ENCODE measurements at regions not wholly inside any gene's neighbourhood (a gene's known extent, or its start where the extent isn't known, plus 50 kb on each side); places are given as distances from the start of the nearest gene placed in this dataset.

DNA sequence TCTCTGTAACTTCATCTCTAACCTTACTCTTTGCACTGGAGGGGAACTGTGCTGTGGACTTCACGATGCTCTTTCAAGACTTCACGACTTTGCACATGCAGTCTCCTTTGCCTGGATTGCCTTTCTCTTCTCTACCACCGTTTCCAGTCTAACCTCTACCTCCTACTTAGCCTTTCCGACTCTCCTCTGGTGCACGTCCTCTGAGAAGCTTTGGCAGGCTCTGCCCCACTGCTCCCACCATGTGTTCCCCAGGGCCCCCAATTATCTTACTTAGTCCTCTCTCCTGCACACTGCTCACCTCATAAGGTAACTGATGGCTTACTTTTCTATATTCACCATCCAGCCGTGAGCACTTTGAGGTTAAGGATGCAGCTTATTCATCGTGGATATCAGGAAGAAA lies 101.7 kb upstream of the GJB5 start (continued):
- TF ChIP-seq ZNF311 (tag by site-specific recombination; IDR thresholded peaks at IDR 0.05; ENCODE audit: borderline replicate concordance) (no peak), ZNF600 (tag by site-specific recombination; IDR thresholded peaks at IDR 0.05) (no peak), ZXDB (tag by site-specific recombination; IDR thresholded peaks at IDR 0.05) (no peak)

DNA sequence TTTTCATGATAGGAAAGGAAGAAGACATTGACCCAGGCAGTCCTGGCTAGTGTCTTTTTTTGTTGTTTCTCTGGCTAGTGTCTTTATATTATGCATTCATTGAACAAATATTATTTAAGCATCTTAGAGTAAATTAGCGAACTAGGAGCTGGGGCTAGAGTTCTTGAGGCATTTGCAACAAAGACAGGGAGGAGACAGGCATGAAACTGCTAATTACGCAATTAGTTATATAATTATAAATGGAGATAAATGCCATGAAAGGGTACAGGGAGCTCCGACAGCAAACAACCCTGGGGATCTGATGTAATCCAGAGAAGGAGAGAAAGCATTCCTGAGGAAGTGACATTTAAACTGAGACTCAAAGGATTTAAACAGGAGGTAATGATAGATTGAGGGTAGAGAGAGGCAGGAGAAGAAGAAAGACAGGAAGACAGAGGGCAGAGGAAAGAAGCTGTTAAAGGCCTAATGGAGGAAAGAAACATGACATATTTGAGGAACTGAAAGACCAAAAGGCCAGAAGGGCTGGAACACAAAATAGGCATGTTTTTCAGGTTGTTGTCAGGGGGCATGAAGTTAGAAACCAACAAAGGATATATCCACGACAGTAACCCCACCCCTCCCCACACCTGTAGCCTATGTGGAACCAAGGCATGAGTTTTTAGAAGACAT lies 99.5 kb upstream of the GJB5 start:
- TF ChIP-seq OVOL3 (tag by site-specific recombination; IDR thresholded peaks at IDR 0.05), result no peak
- TF ChIP-seq, protein P1, sequence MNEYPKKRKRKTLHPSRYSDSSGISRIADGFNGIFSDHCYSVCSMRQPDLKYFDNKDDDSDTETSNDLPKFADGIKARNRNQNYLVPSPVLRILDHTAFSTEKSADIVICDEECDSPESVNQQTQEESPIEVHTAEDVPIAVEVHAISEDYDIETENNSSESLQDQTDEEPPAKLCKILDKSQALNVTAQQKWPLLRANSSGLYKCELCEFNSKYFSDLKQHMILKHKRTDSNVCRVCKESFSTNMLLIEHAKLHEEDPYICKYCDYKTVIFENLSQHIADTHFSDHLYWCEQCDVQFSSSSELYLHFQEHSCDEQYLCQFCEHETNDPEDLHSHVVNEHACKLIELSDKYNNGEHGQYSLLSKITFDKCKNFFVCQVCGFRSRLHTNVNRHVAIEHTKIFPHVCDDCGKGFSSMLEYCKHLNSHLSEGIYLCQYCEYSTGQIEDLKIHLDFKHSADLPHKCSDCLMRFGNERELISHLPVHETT (tag by site-specific recombination; IDR thresholded peaks at IDR 0.05), result no peak
- TF ChIP-seq, protein P2, sequence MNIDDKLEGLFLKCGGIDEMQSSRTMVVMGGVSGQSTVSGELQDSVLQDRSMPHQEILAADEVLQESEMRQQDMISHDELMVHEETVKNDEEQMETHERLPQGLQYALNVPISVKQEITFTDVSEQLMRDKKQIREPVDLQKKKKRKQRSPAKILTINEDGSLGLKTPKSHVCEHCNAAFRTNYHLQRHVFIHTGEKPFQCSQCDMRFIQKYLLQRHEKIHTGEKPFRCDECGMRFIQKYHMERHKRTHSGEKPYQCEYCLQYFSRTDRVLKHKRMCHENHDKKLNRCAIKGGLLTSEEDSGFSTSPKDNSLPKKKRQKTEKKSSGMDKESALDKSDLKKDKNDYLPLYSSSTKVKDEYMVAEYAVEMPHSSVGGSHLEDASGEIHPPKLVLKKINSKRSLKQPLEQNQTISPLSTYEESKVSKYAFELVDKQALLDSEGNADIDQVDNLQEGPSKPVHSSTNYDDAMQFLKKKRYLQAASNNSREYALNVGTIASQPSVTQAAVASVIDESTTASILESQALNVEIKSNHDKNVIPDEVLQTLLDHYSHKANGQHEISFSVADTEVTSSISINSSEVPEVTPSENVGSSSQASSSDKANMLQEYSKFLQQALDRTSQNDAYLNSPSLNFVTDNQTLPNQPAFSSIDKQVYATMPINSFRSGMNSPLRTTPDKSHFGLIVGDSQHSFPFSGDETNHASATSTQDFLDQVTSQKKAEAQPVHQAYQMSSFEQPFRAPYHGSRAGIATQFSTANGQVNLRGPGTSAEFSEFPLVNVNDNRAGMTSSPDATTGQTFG (tag by site-specific recombination; IDR thresholded peaks at IDR 0.05; ENCODE audit: borderline replicate concordance), result no peak
- TF ChIP-seq ZNF132 (tag by site-specific recombination; IDR thresholded peaks at IDR 0.05; ENCODE audit: borderline replicate concordance), result no peak
- ChIA-PET CTCF (no interaction called here), POLR2A (no interaction called here)
- H3K4me1 ChIP-seq (ENCODE audit: control insufficient read depth, insufficient read depth, low read length), result no peaks in the 10 kb centered on the region
- H3K36me3 ChIP-seq (ENCODE audit: control insufficient read depth in 2 of 2, insufficient read depth in 1 of 2, low read length in 2 of 2), result no peaks in the 10 kb centered on the region
- no peak overlapping the region for H3K27ac ChIP-seq (ENCODE audit: extremely low read depth, low read depth, low read length)
- no peak overlapping the region for H3K4me3 ChIP-seq (ENCODE audit: low read depth, low read length)
- no peaks in the 10 kb centered on the region for H3K9me3 ChIP-seq (ENCODE audit: control insufficient read depth, insufficient read depth, low read depth, low read length)

DNA sequence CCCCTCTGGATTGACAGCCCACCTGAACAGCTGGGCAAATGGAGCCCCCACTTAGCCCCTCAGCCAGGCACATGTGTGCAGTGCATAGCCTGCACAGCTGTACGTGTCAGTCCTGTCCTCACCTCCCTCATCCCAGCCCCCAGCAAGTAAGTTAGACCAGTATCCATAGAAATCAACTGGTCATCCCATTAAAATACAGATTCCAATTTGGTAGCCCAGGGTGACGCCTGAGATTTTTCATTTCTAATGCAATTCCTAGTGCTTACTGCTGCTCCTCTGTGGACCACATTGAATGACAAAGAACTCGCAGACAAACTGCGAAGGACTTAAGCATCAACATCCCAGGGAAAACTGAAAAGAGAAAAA lies 99.0 kb upstream of the GJB5 start:
- TF ChIP-seq WT1 (tag by site-specific recombination; IDR thresholded peaks at IDR 0.05), result no peak
- TF ChIP-seq ZNF10 (tag by site-specific recombination; IDR thresholded peaks at IDR 0.05), result no peak
- TF ChIP-seq MYNN (tag by site-specific recombination; IDR thresholded peaks at IDR 0.05; ENCODE audit: borderline replicate concordance), result no peak
- TF ChIP-seq KLF8 (tag by site-specific recombination; IDR thresholded peaks at IDR 0.05), result no peak
- CTCF ChIA-PET, result no interaction called here

DNA sequence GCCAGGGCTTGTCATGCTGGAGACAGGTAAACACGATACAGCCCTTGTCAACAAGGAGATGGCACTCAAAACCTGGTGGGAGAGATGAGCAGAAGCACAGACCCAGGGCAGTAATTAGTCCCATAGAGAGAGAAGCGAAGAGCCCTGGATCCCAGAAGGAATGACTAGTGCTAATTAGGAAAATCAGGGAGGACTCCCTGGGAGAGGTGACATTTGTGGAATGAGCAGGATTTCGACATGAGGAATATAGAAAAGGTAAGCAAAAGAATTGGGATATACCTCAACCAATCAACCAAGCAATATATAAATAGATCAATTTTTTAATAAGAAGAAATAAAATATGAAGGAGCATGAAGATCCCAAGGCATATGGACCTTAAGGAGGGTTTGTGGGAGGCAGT lies 98.5 kb upstream of the GJB5 start:
- Histone ChIP-seq H3K27ac (ENCODE audit: extremely low read depth, low read depth, low read length) (no peak overlapping the region), H3K36me3 (ENCODE audit: control insufficient read depth in 2 of 2, insufficient read depth in 1 of 2, low read length in 2 of 2) (no peaks in the 10 kb centered on the region), H3K4me1 (ENCODE audit: control insufficient read depth, insufficient read depth, low read length) (no peaks in the 10 kb centered on the region), H3K4me3 (ENCODE audit: low read depth, low read length) (no peak overlapping the region), H3K9me3 (ENCODE audit: control insufficient read depth, insufficient read depth, low read depth, low read length) (no peaks in the 10 kb centered on the region)
- POLR2A ChIA-PET, result no interaction called here
- CTCF ChIA-PET, result no interaction called here
- TF ChIP-seq SCRT2 (tag by site-specific recombination; IDR thresholded peaks at IDR 0.05), result no peak
- no peak for TF ChIP-seq KLF8 (tag by site-specific recombination; IDR thresholded peaks at IDR 0.05)
- no peak for TF ChIP-seq SALL2 (tag by site-specific recombination; IDR thresholded peaks at IDR 0.05; ENCODE audit: borderline replicate concordance)
- TF ChIP-seq, protein P3, sequence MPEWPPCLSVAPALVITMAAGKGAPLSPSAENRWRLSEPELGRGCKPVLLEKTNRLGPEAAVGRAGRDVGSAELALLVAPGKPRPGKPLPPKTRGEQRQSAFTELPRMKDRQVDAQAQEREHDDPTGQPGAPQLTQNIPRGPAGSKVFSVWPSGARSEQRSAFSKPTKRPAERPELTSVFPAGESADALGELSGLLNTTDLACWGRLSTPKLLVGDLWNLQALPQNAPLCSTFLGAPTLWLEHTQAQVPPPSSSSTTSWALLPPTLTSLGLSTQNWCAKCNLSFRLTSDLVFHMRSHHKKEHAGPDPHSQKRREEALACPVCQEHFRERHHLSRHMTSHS (tag by site-specific recombination; IDR thresholded peaks at IDR 0.05), result no peak
- TF ChIP-seq ZEB2 (tag by site-specific recombination; IDR thresholded peaks at IDR 0.05), result no peak
- TF ChIP-seq SETDB1 (IDR thresholded peaks at IDR 0.05; ENCODE audit: insufficient read length, low read length), result no peak
- TF ChIP-seq ZNF394 (tag by site-specific recombination; IDR thresholded peaks at IDR 0.05; ENCODE audit: borderline replicate concordance), result no peak

More for the DNA sequence above, 99.0 kb upstream of the GJB5 start:
- H3K4me3 ChIP-seq (ENCODE audit: low read depth, low read length), result no peak overlapping the region
- H3K27ac ChIP-seq (ENCODE audit: extremely low read depth, low read depth, low read length), result no peak overlapping the region
- no peaks in the 10 kb centered on the region for H3K4me1 ChIP-seq (ENCODE audit: control insufficient read depth, insufficient read depth, low read length)
- no peaks in the 10 kb centered on the region for H3K9me3 ChIP-seq (ENCODE audit: control insufficient read depth, insufficient read depth, low read depth, low read length)
- H3K36me3 ChIP-seq (ENCODE audit: control insufficient read depth in 2 of 2, insufficient read depth in 1 of 2, low read length in 2 of 2), result no peaks in the 10 kb centered on the region
- POLR2A ChIA-PET, result no interaction called here
